ENCODE measurements at regions not wholly inside any gene's neighbourhood (a gene's known extent, or its start where the extent isn't known, plus 50 kb on each side); places are given as distances from the start of the nearest gene placed in this dataset.
"Not testable (repeated sequence)": the region's sequence is repeated elsewhere in the genome, so short reads cannot be mapped to it uniquely, and the experiment has no call there.

DNA sequence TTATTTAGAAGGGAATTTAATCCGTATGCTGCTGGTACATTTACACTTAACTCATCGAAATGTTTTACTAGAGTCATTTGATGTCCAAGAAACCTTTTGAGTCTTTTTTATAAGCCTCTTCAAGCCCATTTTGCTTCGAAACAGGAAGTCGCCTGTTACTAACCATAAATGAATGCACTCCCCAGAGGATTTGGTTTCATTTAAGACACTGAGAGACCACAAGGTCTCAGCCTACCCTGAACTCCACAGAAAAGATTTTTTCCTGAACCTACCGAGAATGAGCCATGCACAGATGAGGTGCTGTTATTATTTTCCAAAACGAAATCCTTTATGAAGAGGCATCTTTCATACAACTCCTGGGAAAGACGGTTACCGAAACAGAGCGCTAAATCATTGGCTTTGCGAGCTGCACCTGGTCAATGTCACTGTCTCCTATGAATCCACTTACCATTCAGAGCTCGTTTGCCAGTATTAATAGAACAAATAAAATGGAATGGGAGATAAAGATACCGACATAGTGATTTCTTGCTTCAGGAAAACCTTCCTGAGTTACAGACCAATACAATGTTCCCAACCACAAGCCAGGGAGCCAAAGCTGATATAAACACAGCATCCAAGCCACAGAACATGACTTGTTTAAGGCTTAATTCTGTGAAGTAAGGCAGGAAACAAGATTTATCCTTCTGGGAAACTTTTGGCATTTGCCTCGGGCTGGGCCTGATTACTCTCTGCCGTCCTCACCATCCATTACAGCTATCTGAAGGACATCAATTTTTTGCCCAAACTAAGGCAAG lies 382.1 kb downstream of the OSR1 start:
- DNase-seq (ENCODE audit: low spot score): no peak
- in situ Hi-C loops (cut with HindIII; ENCODE audit: low sequenced_read_pairs): no loop called here

GRCh38 chr2:18975506-18976167 lies 382.8 kb downstream of the OSR1 start:
- DNase-seq (ENCODE audit: low spot score): no peak

GRCh38 chr2:18971628-18972027 lies 382.3 kb upstream of the NT5C1B start:
- no peak for DNase-seq (ENCODE audit: low spot score)
- in situ Hi-C loops (cut with HindIII; ENCODE audit: low sequenced_read_pairs): no loop called here

More at GRCh38 chr2:18975506-18976167, 382.8 kb downstream of the OSR1 start:
- in situ Hi-C loops (cut with HindIII; ENCODE audit: low sequenced_read_pairs): no loop called here

DNA sequence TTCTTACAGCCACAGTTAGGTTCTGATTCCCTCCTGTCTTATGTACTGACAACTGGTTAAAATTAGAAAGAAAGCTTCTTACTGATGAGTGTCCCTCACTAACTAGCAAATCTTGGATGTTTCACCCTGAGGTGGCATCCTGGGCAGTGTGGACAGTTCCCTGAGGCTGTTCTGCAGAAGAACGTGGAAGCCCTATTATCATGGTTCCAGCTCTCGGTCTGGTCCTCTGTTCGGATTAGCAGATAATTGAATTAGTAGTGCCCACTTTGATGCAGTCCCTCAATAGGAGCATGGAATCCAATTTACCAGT lies 381.7 kb upstream of the NT5C1B start:
- no peak for DNase-seq (ENCODE audit: low spot score)
- in situ Hi-C loops (cut with HindIII; ENCODE audit: low sequenced_read_pairs): no loop called here

- in situ Hi-C loops (cut with HindIII; ENCODE audit: low sequenced_read_pairs): no loop called here
- DNase-seq (ENCODE audit: low spot score): no peak
These were observed 376.8 kb upstream of the NT5C1B start for GRCh38 chr2:18966131-18966530.

GRCh38 chr2:18963739-18964256 lies 374.4 kb upstream of the NT5C1B start:
- in situ Hi-C loops (cut with HindIII; ENCODE audit: low sequenced_read_pairs): not testable (repeated sequence)

DNA sequence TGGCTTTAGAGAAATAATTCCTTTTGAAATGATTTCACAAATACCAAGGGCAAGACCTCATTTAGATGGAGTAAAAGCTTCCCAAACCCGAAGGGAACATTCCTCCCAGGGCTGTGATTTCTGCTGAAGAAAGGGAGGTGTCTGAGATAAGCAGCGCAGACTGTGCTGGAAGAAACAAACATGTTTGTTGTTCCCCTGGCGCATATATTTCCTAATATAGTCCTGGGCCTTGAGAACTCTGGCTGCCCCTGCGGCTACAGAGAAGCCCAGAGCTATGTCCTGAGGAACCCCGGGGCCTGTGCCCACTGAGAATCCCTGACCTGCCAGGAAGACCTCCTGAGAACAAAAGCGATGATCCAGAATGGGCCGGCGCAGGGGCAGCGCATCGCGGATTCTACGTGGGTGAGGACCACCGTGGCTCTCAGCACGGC lies 372.6 kb upstream of the NT5C1B start:
- DNase-seq (ENCODE audit: low spot score): no peak
- in situ Hi-C loops (cut with HindIII; ENCODE audit: low sequenced_read_pairs): no loop called here

More at GRCh38 chr2:18963739-18964256, 374.4 kb upstream of the NT5C1B start:
- DNase-seq (ENCODE audit: low spot score): not testable (repeated sequence)

- DNase-seq (ENCODE audit: low spot score): no peak
- in situ Hi-C loops (cut with HindIII; ENCODE audit: low sequenced_read_pairs): no loop called here
These were observed 370.8 kb upstream of the NT5C1B start for GRCh38 chr2:18959952-18960717.

DNA sequence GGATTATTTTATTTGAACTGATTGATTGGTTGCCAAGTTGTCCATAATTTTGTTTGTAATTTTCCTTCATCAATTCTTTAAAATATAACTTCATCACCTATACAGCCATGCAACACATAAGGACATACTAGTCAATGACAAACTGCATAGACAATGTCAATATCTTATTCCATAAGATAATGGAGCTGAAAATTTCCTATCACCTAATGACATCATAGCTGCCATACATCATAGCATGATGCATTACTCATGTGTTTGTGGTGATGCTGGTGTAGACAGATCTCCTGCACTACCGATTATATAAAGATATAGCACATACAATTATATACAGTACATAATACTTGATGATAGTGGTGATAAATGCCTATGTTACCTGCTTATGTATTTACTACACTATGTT lies 369.8 kb upstream of the NT5C1B start:
- no peak for DNase-seq (ENCODE audit: low spot score)
- in situ Hi-C loops (cut with HindIII; ENCODE audit: low sequenced_read_pairs): no loop called here

DNA sequence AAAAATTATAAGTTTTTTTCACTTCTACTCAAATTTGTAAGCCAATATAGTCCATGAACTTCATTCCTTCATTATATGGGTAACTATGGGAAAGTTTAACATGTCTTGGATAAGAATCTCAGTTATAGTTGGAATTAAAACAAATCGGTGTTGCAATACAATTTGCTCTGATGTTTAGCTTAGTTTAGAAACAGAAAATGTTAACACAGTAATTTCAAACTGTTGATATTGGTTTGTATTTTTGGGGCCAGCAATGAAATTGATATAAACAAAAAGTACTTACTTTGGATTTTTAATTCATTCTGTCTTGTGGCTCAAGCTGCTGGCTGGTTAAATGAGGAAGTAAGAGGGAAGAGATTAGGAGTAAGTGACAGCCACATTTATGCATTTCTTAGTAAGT lies 368.5 kb upstream of the NT5C1B start:
- no peak for DNase-seq (ENCODE audit: low spot score)
- in situ Hi-C loops (cut with HindIII; ENCODE audit: low sequenced_read_pairs): no loop called here

- DNase-seq (ENCODE audit: low spot score): no peak
- in situ Hi-C loops (cut with HindIII; ENCODE audit: low sequenced_read_pairs): no loop called here
These were observed 361.0 kb upstream of the NT5C1B start for GRCh38 chr2:18950361-18950851.

GRCh38 chr2:18949871-18950270 lies 360.5 kb upstream of the NT5C1B start:
- no peak for DNase-seq (ENCODE audit: low spot score)
- in situ Hi-C loops (cut with HindIII; ENCODE audit: low sequenced_read_pairs): no loop called here

DNA sequence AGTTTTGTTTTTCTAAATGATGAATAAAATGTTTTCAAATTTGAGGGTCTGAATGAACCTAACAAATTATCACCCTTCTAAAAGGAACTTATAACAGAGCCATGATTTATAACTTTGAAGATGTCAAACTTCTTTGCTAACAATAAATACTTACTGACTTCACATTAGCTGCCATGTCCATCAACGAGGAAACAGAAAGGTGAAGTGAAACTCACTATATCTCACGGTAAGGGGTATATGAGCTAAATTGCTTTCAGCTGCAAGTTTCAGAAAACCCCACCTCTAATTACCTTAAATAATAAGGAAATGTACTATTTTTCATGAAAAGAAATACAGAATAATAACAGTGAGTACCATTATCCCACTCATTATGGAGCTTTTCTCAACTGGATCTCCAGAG lies 350.8 kb upstream of the NT5C1B start:
- DNase-seq (ENCODE audit: low spot score): no peak
- in situ Hi-C loops (cut with HindIII; ENCODE audit: low sequenced_read_pairs): no loop called here

- in situ Hi-C loops (cut with HindIII; ENCODE audit: low sequenced_read_pairs); DNase-seq (ENCODE audit: low spot score): not testable (repeated sequence)
These were observed 350.4 kb upstream of the NT5C1B start for GRCh38 chr2:18939740-18940139.

GRCh38 chr2:18934886-18935285 lies 345.5 kb upstream of the NT5C1B start:
- DNase-seq (ENCODE audit: low spot score): no peak
- in situ Hi-C loops (cut with HindIII; ENCODE audit: low sequenced_read_pairs): no loop called here

DNA sequence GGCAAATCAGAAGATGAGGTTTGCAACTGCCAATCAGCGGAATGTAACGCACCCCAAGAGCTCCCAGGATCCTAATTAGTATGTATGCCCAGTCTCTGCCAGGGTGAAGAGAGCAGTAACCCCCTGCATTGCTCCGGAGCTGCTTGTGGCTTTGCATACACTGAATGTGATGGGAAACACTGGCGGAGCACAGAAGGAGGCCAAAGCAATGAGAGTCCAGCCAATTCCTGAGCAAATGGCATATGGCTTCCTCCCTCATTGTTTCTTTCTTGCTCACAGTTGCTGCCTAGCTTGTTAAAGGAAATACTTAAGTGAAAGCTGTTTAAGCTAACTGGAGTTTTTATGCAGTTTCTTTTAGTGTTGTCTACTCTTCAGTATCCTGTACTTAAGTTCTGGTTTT lies 343.5 kb upstream of the NT5C1B start:
- in situ Hi-C loops (cut with HindIII; ENCODE audit: low sequenced_read_pairs): no loop called here
- peak; percentile 91 for DNase-seq (ENCODE audit: low spot score)

GRCh38 chr2:18930971-18931370 lies 341.6 kb upstream of the NT5C1B start:
- in situ Hi-C loops (cut with HindIII; ENCODE audit: low sequenced_read_pairs): no loop called here
- no peak for DNase-seq (ENCODE audit: low spot score)

GRCh38 chr2:18927525-18928232 lies 338.3 kb upstream of the NT5C1B start:
- in situ Hi-C loops (cut with HindIII; ENCODE audit: low sequenced_read_pairs): no loop called here

More at GRCh38 chr2:18927525-18928232, 338.3 kb upstream of the NT5C1B start:
- DNase-seq (ENCODE audit: low spot score): no peak
